ENCODE measurements at regions not wholly inside any gene's neighbourhood (a gene's known extent, or its start where the extent isn't known, plus 50 kb on each side); places are given as distances from the start of the nearest gene placed in this dataset.

DNA sequence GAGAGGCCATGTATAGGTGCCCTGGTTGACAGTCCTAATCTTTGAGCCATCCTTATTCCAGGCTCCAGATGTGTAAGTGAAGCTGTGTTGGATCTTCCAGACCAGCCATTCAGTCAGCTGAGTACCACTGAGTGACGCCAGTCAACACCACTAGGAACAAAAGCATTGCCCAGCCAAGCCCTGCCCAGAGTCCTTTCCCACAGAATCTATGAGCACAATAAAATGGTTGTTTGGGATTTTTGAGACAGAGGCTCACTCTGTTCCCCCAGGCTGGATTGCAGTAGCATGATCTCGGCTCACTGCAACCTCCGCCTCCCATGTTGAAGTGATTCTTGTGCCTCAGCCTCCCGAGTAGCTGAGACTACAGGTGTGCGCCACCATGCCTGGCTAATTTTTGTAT is 262.5 kb downstream of the BCOR start:
- TF ChIP-seq, protein P1, sequence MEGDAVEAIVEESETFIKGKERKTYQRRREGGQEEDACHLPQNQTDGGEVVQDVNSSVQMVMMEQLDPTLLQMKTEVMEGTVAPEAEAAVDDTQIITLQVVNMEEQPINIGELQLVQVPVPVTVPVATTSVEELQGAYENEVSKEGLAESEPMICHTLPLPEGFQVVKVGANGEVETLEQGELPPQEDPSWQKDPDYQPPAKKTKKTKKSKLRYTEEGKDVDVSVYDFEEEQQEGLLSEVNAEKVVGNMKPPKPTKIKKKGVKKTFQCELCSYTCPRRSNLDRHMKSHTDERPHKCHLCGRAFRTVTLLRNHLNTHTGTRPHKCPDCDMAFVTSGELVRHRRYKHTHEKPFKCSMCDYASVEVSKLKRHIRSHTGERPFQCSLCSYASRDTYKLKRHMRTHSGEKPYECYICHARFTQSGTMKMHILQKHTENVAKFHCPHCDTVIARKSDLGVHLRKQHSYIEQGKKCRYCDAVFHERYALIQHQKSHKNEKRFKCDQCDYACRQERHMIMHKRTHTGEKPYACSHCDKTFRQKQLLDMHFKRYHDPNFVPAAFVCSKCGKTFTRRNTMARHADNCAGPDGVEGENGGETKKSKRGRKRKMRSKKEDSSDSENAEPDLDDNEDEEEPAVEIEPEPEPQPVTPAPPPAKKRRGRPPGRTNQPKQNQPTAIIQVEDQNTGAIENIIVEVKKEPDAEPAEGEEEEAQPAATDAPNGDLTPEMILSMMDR (IDR thresholded peaks at IDR 0.05), result no peak
- TF ChIP-seq POLR2A (IDR thresholded peaks at IDR 0.05), result no peak
- no peak for TF ChIP-seq POLR2AphosphoS5 (IDR thresholded peaks at IDR 0.05)
- no peak for TF ChIP-seq EP300 (IDR thresholded peaks at IDR 0.05; ENCODE audit: low read depth)

All from transverse colon (tissue), 4 donors.